Gastroesophageal sphincter (tissue), 3 donors: ENCODE measurements at regions not wholly inside any gene's neighbourhood (a gene's known extent, or its start where the extent isn't known, plus 50 kb on each side); places are given as distances from the start of the nearest gene placed in this dataset.

ENCODE experiments used
- EP300 ChIP-seq: sonication (generic); formaldehyde crosslinking; IDR thresholded peaks from one replicate; pipeline ENCODE4 v1.6.1; 2017; ENCODE audit warnings: antibody characterized with exemption, mild to moderate bottlenecking
- POLR2A ChIP-seq, 2 donors: fragments of 450-650 bp; IDR thresholded peaks; one replicate each; pipeline ENCODE4 v1.6.1; 2017; ENCODE audit warnings: antibody characterized with exemption in 2 of 2, mild to moderate bottlenecking in 2 of 2, moderate library complexity in 1 of 2
- POLR2AphosphoS5 ChIP-seq: sonication (generic); formaldehyde crosslinking; IDR thresholded peaks from one replicate; pipeline ENCODE4 v1.6.1; 2017; ENCODE audit warnings: antibody characterized with exemption
- TF ChIP-seq, protein P1 (sequence below), 4 experiments: fragments of 200-600 bp in 2 of 4; fragments of 450-650 bp in 2 of 4; sonication (generic) in 1 of 4; IDR thresholded peaks; one replicate each; pipeline ENCODE4 v1.5.1; 2017 to 2019; ENCODE audit warnings: antibody characterized with exemption in 4 of 4, mild to moderate bottlenecking in 2 of 4, moderate library complexity in 2 of 4

DNA sequence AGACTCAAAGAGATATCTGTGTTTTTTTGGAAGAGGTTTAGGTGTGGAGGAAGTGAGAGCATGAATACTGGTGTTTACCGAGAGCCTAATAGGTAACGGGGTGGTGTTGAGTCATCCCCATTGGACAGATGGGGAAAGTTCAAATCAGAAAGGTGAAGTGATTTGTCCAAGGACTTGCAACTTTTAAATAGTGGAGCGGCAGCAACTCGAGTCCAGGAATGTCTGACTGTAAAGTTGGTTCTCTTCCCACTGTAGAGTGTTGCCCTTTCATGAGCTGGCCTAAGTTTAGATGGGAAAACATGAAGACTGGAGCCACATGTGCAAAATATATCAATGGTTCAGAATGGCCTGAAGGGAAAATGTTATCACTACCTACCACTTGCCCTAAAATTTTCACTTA, 125.7 kb downstream of the LYPLAL1 start:
- TF ChIP-seq, protein P1, sequence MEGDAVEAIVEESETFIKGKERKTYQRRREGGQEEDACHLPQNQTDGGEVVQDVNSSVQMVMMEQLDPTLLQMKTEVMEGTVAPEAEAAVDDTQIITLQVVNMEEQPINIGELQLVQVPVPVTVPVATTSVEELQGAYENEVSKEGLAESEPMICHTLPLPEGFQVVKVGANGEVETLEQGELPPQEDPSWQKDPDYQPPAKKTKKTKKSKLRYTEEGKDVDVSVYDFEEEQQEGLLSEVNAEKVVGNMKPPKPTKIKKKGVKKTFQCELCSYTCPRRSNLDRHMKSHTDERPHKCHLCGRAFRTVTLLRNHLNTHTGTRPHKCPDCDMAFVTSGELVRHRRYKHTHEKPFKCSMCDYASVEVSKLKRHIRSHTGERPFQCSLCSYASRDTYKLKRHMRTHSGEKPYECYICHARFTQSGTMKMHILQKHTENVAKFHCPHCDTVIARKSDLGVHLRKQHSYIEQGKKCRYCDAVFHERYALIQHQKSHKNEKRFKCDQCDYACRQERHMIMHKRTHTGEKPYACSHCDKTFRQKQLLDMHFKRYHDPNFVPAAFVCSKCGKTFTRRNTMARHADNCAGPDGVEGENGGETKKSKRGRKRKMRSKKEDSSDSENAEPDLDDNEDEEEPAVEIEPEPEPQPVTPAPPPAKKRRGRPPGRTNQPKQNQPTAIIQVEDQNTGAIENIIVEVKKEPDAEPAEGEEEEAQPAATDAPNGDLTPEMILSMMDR (IDR thresholded peaks at IDR 0.05): no peak
- TF ChIP-seq POLR2A (IDR thresholded peaks at IDR 0.05) (no peak), POLR2AphosphoS5 (no peak), EP300 (no peak)
